ENCODE measurements at regions not wholly inside any gene's neighbourhood (a gene's known extent, or its start where the extent isn't known, plus 50 kb on each side); places are given as distances from the start of the nearest gene placed in this dataset.

DNA sequence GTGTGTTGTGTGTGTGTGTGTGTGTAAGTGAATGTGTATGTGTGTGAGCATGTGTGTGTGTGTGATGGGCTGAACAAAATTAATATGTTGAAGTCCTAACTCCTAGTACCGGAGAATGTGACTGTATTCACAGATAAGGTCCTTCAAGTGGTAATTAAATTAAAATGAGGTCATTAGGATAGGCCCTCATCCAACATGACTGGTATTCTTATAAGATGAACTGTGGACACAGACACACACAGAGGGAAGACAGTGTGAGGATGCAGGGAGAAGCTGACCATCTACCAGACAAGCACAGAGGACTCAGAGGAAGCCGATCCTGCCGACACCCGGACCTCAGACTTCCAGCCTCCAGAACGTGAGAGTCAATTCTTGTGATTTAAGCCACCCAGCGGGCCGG lies 91.2 kb upstream of the PGBD5 start:
- H4K91ac ChIP-seq (ENCODE audit: low read length), result no peak overlapping the region
- no peak overlapping the region for H2BK15ac ChIP-seq (ENCODE audit: low read depth, poor library complexity, severe bottlenecking)
- peaks cover 11 to 30% of the 10 kb centered on the region in 2 experiments for H3K27me3 ChIP-seq (ENCODE audit: control insufficient read depth in 1 of 2, insufficient read depth in 1 of 2, low read length in 2 of 2)
- no peak overlapping the region for H3K18ac ChIP-seq (ENCODE audit: low read depth in 1 of 2, low read length in 2 of 2)
- H3K23ac ChIP-seq (ENCODE audit: low read length in 2 of 2), result no peak overlapping the region
- no peaks in the 10 kb centered on the region for H3K79me1 ChIP-seq (replicated peaks; ENCODE audit: low read length, poor library complexity, severe bottlenecking)
- 91% methylated on average over 7 of the region's 7 CpGs for WGBS
- H3K4ac ChIP-seq (ENCODE audit: low read depth in 1 of 2, low read length in 2 of 2), result no peak overlapping the region
- no peak overlapping the region for H2BK5ac ChIP-seq (ENCODE audit: low read depth, low read length, poor library complexity, severe bottlenecking)
- no peak overlapping the region for H3K4me3 ChIP-seq (ENCODE audit: insufficient read depth in 1 of 2, low read depth in 1 of 2, low read length in 2 of 2)
- H2BK12ac ChIP-seq (ENCODE audit: low read length in 2 of 2), result no peak overlapping the region
- no peak overlapping the region for H2AK5ac ChIP-seq (ENCODE audit: low read length, severe bottlenecking)
- no peak overlapping the region for H2AFZ ChIP-seq (ENCODE audit: low read depth, low read length)
- H4K8ac ChIP-seq (ENCODE audit: low read length), result no peak overlapping the region
- H3K4me2 ChIP-seq (ENCODE audit: low read length, poor library complexity, severe bottlenecking), result no peak overlapping the region
- no peak overlapping the region for H3K27ac ChIP-seq (ENCODE audit: low read length, poor library complexity, severe bottlenecking)
- no peaks in the 10 kb centered on the region for H3K36me3 ChIP-seq (ENCODE audit: control insufficient read depth in 1 of 2, insufficient read depth in 2 of 2, low read depth in 1 of 2, low read length in 2 of 2)
- no peak overlapping the region for H3K9ac ChIP-seq (ENCODE audit: low read length)
- H2BK120ac ChIP-seq (ENCODE audit: low read depth, low read length), result no peak overlapping the region
- no peaks in the 10 kb centered on the region for H3K4me1 ChIP-seq (ENCODE audit: control insufficient read depth, insufficient read depth, low read depth, low read length)
- H3K14ac ChIP-seq (ENCODE audit: low read length in 2 of 2), result no peak overlapping the region
- no peaks in the 10 kb centered on the region for H3K9me3 ChIP-seq (ENCODE audit: control insufficient read depth, low read length)
- no peak for DNase-seq

DNA sequence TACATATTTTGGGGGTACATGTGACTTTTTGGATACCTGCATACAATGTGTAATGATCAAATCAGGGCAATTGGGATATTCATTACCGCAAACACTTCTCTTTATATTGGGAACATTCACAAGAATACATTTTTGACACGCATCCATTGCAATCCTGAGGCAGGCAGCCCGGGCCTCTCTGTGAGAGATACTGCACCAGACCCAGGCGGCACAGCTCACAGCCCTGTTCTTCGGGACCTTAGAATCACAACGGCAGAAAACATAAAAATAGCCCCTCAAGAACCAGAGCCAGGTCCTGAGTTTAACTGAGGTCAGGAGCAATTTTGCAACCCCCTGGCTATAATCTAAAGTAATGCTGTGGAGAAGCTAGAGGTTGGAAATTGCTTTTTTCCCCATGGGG lies 90.8 kb upstream of the PGBD5 start:
- Histone ChIP-seq H3K18ac (ENCODE audit: low read depth in 1 of 2, low read length in 2 of 2) (no peak overlapping the region), H4K91ac (ENCODE audit: low read length) (no peak overlapping the region), H3K4me2 (ENCODE audit: low read length, poor library complexity, severe bottlenecking) (no peak overlapping the region), H3K9ac (ENCODE audit: low read length) (no peak overlapping the region), H4K8ac (ENCODE audit: low read length) (no peak overlapping the region), H3K23ac (ENCODE audit: low read length in 2 of 2) (no peak overlapping the region), H3K4me3 (ENCODE audit: insufficient read depth in 1 of 2, low read depth in 1 of 2, low read length in 2 of 2) (no peak overlapping the region), H2AFZ (ENCODE audit: low read depth, low read length) (no peak overlapping the region), H3K27me3 (ENCODE audit: control insufficient read depth in 1 of 2, insufficient read depth in 1 of 2, low read length in 2 of 2) (peaks cover 11 to 30% of the 10 kb centered on the region in 2 experiments), H3K79me1 (replicated peaks; ENCODE audit: low read length, poor library complexity, severe bottlenecking) (no peaks in the 10 kb centered on the region), H3K27ac (ENCODE audit: low read length, poor library complexity, severe bottlenecking) (no peak overlapping the region), H3K36me3 (ENCODE audit: control insufficient read depth in 1 of 2, insufficient read depth in 2 of 2, low read depth in 1 of 2, low read length in 2 of 2) (no peaks in the 10 kb centered on the region), H3K4me1 (ENCODE audit: control insufficient read depth, insufficient read depth, low read depth, low read length) (no peaks in the 10 kb centered on the region), H2AK5ac (ENCODE audit: low read length, severe bottlenecking) (no peak overlapping the region), H2BK120ac (ENCODE audit: low read depth, low read length) (no peak overlapping the region), H2BK5ac (ENCODE audit: low read depth, low read length, poor library complexity, severe bottlenecking) (no peak overlapping the region), H2BK15ac (ENCODE audit: low read depth, poor library complexity, severe bottlenecking) (no peak overlapping the region), H3K4ac (ENCODE audit: low read depth in 1 of 2, low read length in 2 of 2) (no peak overlapping the region), H3K9me3 (ENCODE audit: control insufficient read depth, low read length) (no peaks in the 10 kb centered on the region), H3K14ac (ENCODE audit: low read length in 2 of 2) (no peak overlapping the region), H2BK12ac (ENCODE audit: low read length in 2 of 2) (no peak overlapping the region)
- WGBS, result 92% methylated on average over 6 of the region's 6 CpGs
- no peak for DNase-seq

DNA sequence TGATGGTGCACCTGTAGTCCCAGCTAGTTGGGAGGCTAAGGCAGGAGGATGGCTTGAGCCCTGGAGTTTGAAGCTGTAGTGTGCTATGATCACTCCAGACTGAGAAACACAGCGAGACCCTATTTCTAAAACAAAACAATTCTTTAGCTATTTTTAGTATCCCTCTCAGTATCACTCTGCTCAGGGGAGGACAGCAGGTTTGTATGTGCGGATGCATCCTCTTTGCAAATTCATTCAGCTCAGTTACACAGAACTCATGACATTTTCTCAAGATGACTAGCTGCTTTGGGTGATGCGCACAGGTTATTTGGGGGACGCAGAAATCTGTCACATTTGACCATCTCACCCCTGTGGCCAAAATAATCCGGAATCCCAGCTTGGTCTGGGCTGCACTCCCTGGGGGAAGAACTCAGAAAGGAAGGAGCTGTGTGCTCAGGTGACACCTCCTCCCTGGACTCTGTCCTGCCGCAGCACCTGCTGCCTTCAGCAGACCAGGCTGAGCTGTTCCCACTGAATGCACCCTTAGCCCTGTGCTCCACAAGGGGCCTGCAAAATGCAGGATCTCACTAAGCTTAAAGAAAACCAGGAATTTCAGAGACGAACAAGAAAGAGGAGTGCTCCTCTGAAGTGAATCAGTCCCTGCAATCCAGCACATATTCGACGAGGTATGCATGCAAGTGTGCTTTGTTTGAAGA lies 89.5 kb upstream of the PGBD5 start:
- H2BK12ac ChIP-seq (ENCODE audit: low read length in 2 of 2), result no peak overlapping the region
- no peak overlapping the region for H2AFZ ChIP-seq (ENCODE audit: low read depth, low read length)
- no peak overlapping the region for H3K23ac ChIP-seq (ENCODE audit: low read length in 2 of 2)
- 77% methylated on average over 9 of the region's 9 CpGs for WGBS
- H2BK15ac ChIP-seq (ENCODE audit: low read depth, poor library complexity, severe bottlenecking), result no peak overlapping the region
- no peak overlapping the region for H4K8ac ChIP-seq (ENCODE audit: low read length)
- no peak overlapping the region for H3K27ac ChIP-seq (ENCODE audit: low read length, poor library complexity, severe bottlenecking)
- no peak overlapping the region for H3K9ac ChIP-seq (ENCODE audit: low read length)
- no peak overlapping the region for H3K4me2 ChIP-seq (ENCODE audit: low read length, poor library complexity, severe bottlenecking)
- no peak overlapping the region for H2BK120ac ChIP-seq (ENCODE audit: low read depth, low read length)
- peaks cover 11 to 30% of the 10 kb centered on the region in 2 experiments for H3K27me3 ChIP-seq (ENCODE audit: control insufficient read depth in 1 of 2, insufficient read depth in 1 of 2, low read length in 2 of 2)
- no peak overlapping the region for H3K14ac ChIP-seq (ENCODE audit: low read length in 2 of 2)
- no peak overlapping the region for H4K91ac ChIP-seq (ENCODE audit: low read length)
- no peak overlapping the region for H3K18ac ChIP-seq (ENCODE audit: low read depth in 1 of 2, low read length in 2 of 2)
- DNase-seq, result no peak
- no peak overlapping the region for H2AK5ac ChIP-seq (ENCODE audit: low read length, severe bottlenecking)
- no peaks in the 10 kb centered on the region for H3K9me3 ChIP-seq (ENCODE audit: control insufficient read depth, low read length)
- no peak overlapping the region for H3K4ac ChIP-seq (ENCODE audit: low read depth in 1 of 2, low read length in 2 of 2)
- no peaks in the 10 kb centered on the region for H3K36me3 ChIP-seq (ENCODE audit: control insufficient read depth in 1 of 2, insufficient read depth in 2 of 2, low read depth in 1 of 2, low read length in 2 of 2)
- no peaks in the 10 kb centered on the region for H3K79me1 ChIP-seq (replicated peaks; ENCODE audit: low read length, poor library complexity, severe bottlenecking)
- no peak overlapping the region for H3K4me3 ChIP-seq (ENCODE audit: insufficient read depth in 1 of 2, low read depth in 1 of 2, low read length in 2 of 2)
- H2BK5ac ChIP-seq (ENCODE audit: low read depth, low read length, poor library complexity, severe bottlenecking), result no peak overlapping the region
- no peaks in the 10 kb centered on the region for H3K4me1 ChIP-seq (ENCODE audit: control insufficient read depth, insufficient read depth, low read depth, low read length)

DNA sequence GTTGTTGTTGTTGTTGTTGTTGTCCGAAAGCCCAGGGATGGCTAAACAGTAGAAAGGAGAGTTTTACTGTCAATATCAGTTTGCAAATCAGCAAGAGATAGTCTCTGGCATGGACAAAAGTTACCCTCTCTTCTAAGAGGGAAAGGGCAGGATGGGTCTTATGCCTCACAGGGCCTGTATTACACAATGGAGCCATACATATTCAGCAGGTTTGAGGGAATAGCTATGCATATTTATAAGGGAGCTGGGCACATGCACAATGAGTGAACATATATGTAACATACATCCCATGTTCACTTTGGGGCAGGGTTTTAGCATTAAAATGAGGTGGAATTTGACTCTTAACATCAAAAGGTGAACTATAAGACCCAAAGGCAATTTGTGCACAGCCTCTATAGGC lies 84.4 kb upstream of the PGBD5 start:
- no peak overlapping the region for H3K18ac ChIP-seq (ENCODE audit: low read depth in 1 of 2, low read length in 2 of 2)
- H2BK5ac ChIP-seq (ENCODE audit: low read depth, low read length, poor library complexity, severe bottlenecking), result no peak overlapping the region
- no peak overlapping the region for H3K4me2 ChIP-seq (ENCODE audit: low read length, poor library complexity, severe bottlenecking)
- no peak overlapping the region for H2BK120ac ChIP-seq (ENCODE audit: low read depth, low read length)
- no peak overlapping the region for H3K4ac ChIP-seq (ENCODE audit: low read depth in 1 of 2, low read length in 2 of 2)
- no peak overlapping the region for H4K8ac ChIP-seq (ENCODE audit: low read length)
- no peak overlapping the region for H3K23ac ChIP-seq (ENCODE audit: low read length in 2 of 2)
- no peak overlapping the region for H3K14ac ChIP-seq (ENCODE audit: low read length in 2 of 2)
- no peaks in the 10 kb centered on the region for H3K79me1 ChIP-seq (replicated peaks; ENCODE audit: low read length, poor library complexity, severe bottlenecking)
- peak overlapping the region; percentile 74 for H2AK5ac ChIP-seq (ENCODE audit: low read length, severe bottlenecking)
- peaks cover 0 to 24% of the 10 kb centered on the region in 2 experiments for H3K27me3 ChIP-seq (ENCODE audit: control insufficient read depth in 1 of 2, insufficient read depth in 1 of 2, low read length in 2 of 2)
- no peak overlapping the region for H2BK12ac ChIP-seq (ENCODE audit: low read length in 2 of 2)
- no peak overlapping the region for H4K91ac ChIP-seq (ENCODE audit: low read length)
- no peaks in the 10 kb centered on the region for H3K9me3 ChIP-seq (ENCODE audit: control insufficient read depth, low read length)
- no peak overlapping the region for H3K9ac ChIP-seq (ENCODE audit: low read length)
- H3K27ac ChIP-seq (ENCODE audit: low read length, poor library complexity, severe bottlenecking), result no peak overlapping the region
- peaks cover 10% of the 10 kb centered on the region for H3K4me1 ChIP-seq (ENCODE audit: control insufficient read depth, insufficient read depth, low read depth, low read length)
- no peak overlapping the region for H2AFZ ChIP-seq (ENCODE audit: low read depth, low read length)
- no peaks in the 10 kb centered on the region for H3K36me3 ChIP-seq (ENCODE audit: control insufficient read depth in 1 of 2, insufficient read depth in 2 of 2, low read depth in 1 of 2, low read length in 2 of 2)
- DNase-seq, result no peak
- H2BK15ac ChIP-seq (ENCODE audit: low read depth, poor library complexity, severe bottlenecking), result no peak overlapping the region
- 92% methylated on average over 1 of the region's 1 CpG for WGBS
- H3K4me3 ChIP-seq (ENCODE audit: insufficient read depth in 1 of 2, low read depth in 1 of 2, low read length in 2 of 2), result no peak overlapping the region
